Upper lobe of left lung (tissue), 4 donors: ENCODE measurements at regions not wholly inside any gene's neighbourhood (a gene's known extent, or its start where the extent isn't known, plus 50 kb on each side); places are given as distances from the start of the nearest gene placed in this dataset.

ENCODE experiments used
- CTCF ChIP-seq, 6 experiments: fragments of 450-650 bp in 4 of 6; fragments of 200-600 bp in 2 of 6; sonication (generic) in 2 of 6; IDR thresholded peaks; one replicate each; pipeline ENCODE4 v1.5.1; 2016 to 2019; ENCODE audit warnings: antibody characterized with exemption in 6 of 6
- EP300 ChIP-seq, 4 donors: sonication (generic); formaldehyde crosslinking; IDR thresholded peaks; one replicate each; pipeline ENCODE4 v1.5.1; 2017; ENCODE audit warnings: antibody characterized with exemption in 4 of 4, control low read depth in 2 of 4
- POLR2AphosphoS5 ChIP-seq, 2 donors: sonication (generic); formaldehyde crosslinking; IDR thresholded peaks; one replicate each; pipeline ENCODE4 v1.5.1; 2017; ENCODE audit warnings: antibody characterized with exemption in 2 of 2

- no peak for TF ChIP-seq CTCF (IDR thresholded peaks at IDR 0.05)
- no peak for TF ChIP-seq EP300 (IDR thresholded peaks at IDR 0.05)
- TF ChIP-seq POLR2AphosphoS5 (IDR thresholded peaks at IDR 0.05), result no peak
These were observed 87.8 kb upstream of the EZR start for GRCh38 chr6:158906926-158907325.
